ENCODE measurements at regions not wholly inside any gene's neighbourhood (a gene's known extent, or its start where the extent isn't known, plus 50 kb on each side); places are given as distances from the start of the nearest gene placed in this dataset.

DNA sequence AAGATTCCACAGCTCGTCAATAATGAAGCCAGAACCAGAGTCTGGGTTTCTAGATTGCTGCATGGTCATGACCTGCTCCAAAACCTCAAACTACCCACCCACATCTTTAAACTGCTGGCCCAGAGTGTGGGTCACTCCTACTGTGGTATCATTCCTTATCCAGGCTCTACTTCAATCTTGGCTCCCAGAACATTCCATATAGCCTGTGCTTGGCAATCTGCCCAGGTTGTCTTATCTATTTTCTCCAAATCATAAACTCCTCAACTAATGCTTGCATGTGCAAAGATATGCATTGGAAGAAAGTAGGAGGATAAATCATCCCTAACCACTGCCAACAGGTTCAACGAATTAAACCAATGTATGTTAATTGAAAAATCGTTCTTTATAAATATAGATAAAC, 169.7 kb downstream of the ANXA2 start:
- ChIA-PET POLR2A (no interaction called here), CTCF (interaction anchor here (0.5 kb wide), 1 partner anchor 293 kb away, joined by 3 read pairs; no protein-coding TSS in a partner anchor)
- TF ChIP-seq, protein P1, sequence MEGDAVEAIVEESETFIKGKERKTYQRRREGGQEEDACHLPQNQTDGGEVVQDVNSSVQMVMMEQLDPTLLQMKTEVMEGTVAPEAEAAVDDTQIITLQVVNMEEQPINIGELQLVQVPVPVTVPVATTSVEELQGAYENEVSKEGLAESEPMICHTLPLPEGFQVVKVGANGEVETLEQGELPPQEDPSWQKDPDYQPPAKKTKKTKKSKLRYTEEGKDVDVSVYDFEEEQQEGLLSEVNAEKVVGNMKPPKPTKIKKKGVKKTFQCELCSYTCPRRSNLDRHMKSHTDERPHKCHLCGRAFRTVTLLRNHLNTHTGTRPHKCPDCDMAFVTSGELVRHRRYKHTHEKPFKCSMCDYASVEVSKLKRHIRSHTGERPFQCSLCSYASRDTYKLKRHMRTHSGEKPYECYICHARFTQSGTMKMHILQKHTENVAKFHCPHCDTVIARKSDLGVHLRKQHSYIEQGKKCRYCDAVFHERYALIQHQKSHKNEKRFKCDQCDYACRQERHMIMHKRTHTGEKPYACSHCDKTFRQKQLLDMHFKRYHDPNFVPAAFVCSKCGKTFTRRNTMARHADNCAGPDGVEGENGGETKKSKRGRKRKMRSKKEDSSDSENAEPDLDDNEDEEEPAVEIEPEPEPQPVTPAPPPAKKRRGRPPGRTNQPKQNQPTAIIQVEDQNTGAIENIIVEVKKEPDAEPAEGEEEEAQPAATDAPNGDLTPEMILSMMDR (IDR thresholded peaks at IDR 0.05), result no peak
- Mint-ChIP-seq H3K9me3 (no peaks in the 10 kb centered on the region), H3K27me3 (peaks cover 10% of the 10 kb centered on the region), H3K27ac (no peak overlapping the region), H3K36me3 (ENCODE audit: low read depth) (no peaks in the 10 kb centered on the region), H3K4me1 (peaks cover 9% of the 10 kb centered on the region), H3K4me3 (no peak overlapping the region)
- intact Hi-C loops (cut with micrococcal nuclease), result no loop called here
- DNase-seq, result no peak
- ATAC-seq (ENCODE audit: low read depth), result no peak

DNA sequence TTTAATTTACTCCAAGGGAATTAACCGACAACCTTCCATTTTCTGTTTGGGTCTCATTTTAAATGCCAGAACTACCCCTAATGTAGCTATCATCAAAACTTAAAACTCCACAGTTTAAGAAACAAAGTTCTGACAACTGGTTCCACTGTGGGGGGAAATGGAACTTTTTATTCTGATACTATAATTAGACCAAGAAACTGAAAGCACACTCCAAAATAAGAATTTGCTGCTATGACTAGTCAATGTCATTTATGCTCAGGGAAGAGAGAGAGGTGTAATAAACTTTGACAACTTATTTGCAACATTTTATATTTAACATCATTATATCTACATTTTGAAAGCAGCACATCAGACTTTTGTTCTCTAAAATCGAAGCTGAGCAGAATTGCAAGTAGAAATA, 169.2 kb downstream of the ANXA2 start:
- DNase-seq (no peak), ATAC-seq (ENCODE audit: low read depth) (no peak)
- H3K36me3 Mint-ChIP-seq (ENCODE audit: low read depth), result no peaks in the 10 kb centered on the region
- ChIA-PET POLR2A (no interaction called here), CTCF (no interaction called here)
- H3K27me3 Mint-ChIP-seq, result peaks cover 10% of the 10 kb centered on the region
- no peak overlapping the region for H3K4me3 Mint-ChIP-seq
- H3K9me3 Mint-ChIP-seq, result no peaks in the 10 kb centered on the region
- H3K27ac Mint-ChIP-seq, result no peak overlapping the region
- H3K4me1 Mint-ChIP-seq, result peaks cover 9% of the 10 kb centered on the region
- TF ChIP-seq, protein P1 (IDR thresholded peaks at IDR 0.05), result no peak
- intact Hi-C loops (cut with micrococcal nuclease), result no loop called here

DNA sequence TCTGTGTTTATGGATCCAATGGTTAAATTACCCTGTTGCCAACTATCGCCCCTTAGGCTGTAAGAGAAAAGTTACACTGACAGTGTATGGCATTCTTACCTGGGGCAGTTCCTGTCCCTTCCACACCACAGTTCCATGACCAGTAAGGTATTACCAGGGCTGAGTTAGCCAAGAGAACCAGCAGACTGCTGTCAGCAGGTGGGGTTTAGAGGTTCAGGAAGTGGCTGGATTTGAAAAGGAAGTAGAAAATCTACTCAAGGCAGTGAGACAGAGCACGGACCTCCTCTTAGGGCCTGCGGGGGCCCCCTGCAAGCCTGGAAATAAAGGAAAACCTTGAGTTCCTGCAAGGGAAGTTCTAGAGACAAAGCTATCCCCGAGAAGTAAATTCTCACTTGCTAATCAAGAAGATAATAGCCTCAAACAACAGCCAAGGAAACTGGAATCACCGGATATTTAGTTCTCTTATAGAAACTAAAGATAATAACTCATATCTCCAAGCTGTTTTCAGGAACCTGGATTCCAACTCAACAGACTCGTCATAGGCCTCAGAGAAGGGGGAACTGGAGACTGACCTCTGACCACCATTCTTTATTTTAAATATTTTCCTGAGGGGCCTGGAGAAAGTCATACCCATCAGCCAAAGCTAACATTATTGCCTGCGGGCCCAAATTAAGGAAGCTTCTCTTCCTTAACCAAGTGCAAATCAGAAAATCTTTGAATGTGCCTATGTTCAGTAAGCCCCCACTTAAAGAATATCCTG, 161.7 kb downstream of the ANXA2 start:
- no peak overlapping the region for H3K4me3 Mint-ChIP-seq
- POLR2A ChIA-PET, result no interaction called here
- H3K27me3 Mint-ChIP-seq, result peaks cover 20% of the 10 kb centered on the region
- H3K4me1 Mint-ChIP-seq, result no peaks in the 10 kb centered on the region
- intact Hi-C loops (cut with micrococcal nuclease), result no loop called here
- CTCF ChIA-PET, result no interaction called here
- ATAC-seq (ENCODE audit: low read depth), result no peak
- no peak overlapping the region for H3K27ac Mint-ChIP-seq
- peaks cover 8% of the 10 kb centered on the region for H3K9me3 Mint-ChIP-seq
- no peak for DNase-seq
- TF ChIP-seq, protein P1 (IDR thresholded peaks at IDR 0.05), result no peak
- no peaks in the 10 kb centered on the region for H3K36me3 Mint-ChIP-seq (ENCODE audit: low read depth)

DNA sequence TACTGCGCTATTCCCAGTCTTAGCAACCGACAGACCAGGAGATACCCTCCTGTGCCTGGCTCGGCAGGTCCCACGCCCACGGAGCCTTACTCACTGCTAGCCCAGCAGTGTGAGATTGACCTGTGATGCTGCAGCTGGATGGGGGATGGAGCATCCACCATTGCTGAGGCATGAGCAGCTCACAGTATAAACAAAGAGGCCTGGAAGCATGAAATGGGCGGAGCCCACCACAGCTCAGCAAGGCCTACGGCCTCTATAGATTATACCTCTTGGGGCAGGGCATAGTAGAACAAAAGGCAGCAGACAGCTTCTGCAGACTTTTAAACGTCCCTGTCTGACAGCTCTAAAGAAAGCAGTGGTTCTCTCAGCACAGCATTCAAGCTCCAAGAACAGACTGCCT, 160.3 kb downstream of the ANXA2 start:
- intact Hi-C loops (cut with micrococcal nuclease), result no loop called here
- no peak for DNase-seq
- ATAC-seq (ENCODE audit: low read depth), result no peak
- Mint-ChIP-seq H3K9me3 (peaks cover 12% of the 10 kb centered on the region), H3K36me3 (ENCODE audit: low read depth) (no peaks in the 10 kb centered on the region), H3K4me1 (no peaks in the 10 kb centered on the region), H3K4me3 (no peak overlapping the region), H3K27me3 (peaks cover 24% of the 10 kb centered on the region), H3K27ac (no peak overlapping the region)
- CTCF ChIA-PET, result no interaction called here
- POLR2A ChIA-PET, result interaction anchor here (0.6 kb wide), 1 partner anchor 438 kb away, joined by 3 read pairs; no protein-coding TSS in a partner anchor
- TF ChIP-seq, protein P1 (IDR thresholded peaks at IDR 0.05), result no peak

DNA sequence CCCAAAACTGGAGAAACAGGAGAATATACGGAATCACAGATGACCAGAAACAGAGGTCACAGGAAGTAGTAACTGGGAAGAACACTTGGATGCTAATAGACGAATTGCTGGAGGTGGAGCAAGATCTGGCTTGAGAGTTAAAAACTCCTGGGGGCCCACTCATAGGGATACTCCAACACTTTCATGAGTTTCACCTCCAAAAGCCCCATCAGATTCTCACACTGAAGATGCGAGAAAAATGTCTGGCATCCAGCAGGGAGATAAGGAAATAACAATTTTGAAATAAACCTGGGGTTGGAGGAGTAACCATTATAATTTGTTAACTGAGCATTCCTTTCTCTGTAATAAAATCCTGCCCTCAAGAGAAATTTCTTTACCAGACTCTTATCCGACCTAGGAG, 154.0 kb downstream of the ANXA2 start:
- DNase-seq (no peak), ATAC-seq (ENCODE audit: low read depth) (no peak)
- intact Hi-C loops (cut with micrococcal nuclease), result no loop called here
- Mint-ChIP-seq H3K9me3 (peaks cover 12% of the 10 kb centered on the region), H3K27ac (no peak overlapping the region), H3K4me3 (no peak overlapping the region), H3K27me3 (peaks cover 20% of the 10 kb centered on the region), H3K36me3 (ENCODE audit: low read depth) (no peaks in the 10 kb centered on the region), H3K4me1 (no peaks in the 10 kb centered on the region)
- POLR2A ChIA-PET, result no interaction called here
- TF ChIP-seq, protein P1 (IDR thresholded peaks at IDR 0.05), result no peak
- CTCF ChIA-PET, result no interaction called here

Data from activated B cell treated with CpG ODN at 0.5 μM for 24 hours (primary cell).